ENCODE measurements at regions not wholly inside any gene's neighbourhood (a gene's known extent, or its start where the extent isn't known, plus 50 kb on each side); places are given as distances from the start of the nearest gene placed in this dataset.

DNA sequence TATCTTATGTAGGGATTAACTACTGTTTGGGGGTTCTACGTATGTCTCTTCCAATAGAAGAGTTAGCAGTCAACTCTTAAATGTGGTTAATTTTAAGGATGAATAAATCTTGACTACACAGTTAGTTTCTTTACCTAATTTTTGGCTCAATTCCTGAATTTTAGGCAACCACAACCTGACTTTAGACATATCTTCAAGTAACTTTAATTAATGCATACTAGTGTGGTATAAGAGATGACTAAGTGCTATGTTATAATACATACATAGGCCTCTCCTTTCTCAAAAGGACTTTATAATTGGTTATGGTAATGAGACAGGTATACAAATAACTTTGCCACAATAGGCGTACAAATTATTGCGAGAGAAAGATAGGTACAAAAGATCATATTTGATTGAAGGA is 312.0 kb downstream of the IRS1 start:
- 77 to 100% (median 93%) methylated on average over 1 to 3 of the region's 3 CpGs for WGBS, 10 experiments
- Histone ChIP-seq H3K4me3 (no peak overlapping the region), H3K4me1 (replicated peaks in 1 of 2) (peaks cover 0 to 4% of the 10 kb centered on the region in 2 donors), H3K27ac (no peak overlapping the region)
- in situ Hi-C loops (cut with MboI; ENCODE audit: low pct_unique_long_range_greater_than_20kb in 2 of 9, low sequenced_read_pairs in 9 of 9, unreplicated experiment in 9 of 9): no loop called here
- no peak for ATAC-seq (replicated peaks in 6 of 8)

DNA sequence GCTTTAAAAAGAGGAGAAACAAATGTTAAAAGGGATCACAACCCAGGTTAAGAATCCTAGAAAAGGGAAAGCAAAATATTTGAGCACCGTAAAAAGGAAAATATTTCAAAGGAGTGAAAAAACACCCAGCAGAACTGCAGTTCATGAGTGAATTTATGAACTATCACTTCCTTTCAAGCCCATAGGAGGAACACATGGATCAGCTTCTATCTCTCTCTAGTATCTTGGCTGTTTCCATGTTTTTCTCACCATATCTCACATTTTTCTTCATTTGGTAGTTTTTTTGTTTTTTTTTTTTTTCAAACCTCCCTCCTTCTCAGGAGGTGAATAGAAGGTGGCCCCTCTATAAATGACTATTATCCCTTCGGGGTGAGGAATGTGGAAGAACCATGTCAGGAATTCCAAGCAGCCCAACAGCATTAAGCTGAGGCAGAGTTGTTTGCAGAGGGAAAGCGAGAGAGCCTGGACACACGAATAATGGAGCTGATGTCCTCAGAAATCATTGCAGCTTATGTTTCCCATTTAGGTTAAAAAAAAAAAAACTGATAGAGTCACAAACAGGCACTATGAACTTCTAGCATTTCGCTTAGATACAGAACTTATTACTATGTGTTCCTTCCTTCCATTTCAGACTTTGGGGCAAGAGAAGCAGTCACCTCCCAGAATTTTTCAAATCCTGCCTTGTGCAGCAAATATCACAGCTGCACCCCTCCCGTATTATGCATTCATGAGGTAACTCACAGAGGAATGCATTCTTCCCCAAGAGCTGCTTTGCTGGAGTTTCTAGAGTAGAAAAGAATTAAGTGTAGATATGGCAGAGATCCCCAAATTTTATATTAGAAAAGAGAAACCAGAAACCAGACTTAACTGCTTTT is 315.6 kb downstream of the IRS1 start:
- Histone ChIP-seq H3K27ac (no peak overlapping the region), H3K4me3 (no peak overlapping the region), H3K4me1 (replicated peaks in 1 of 2) (peaks cover 0 to 4% of the 10 kb centered on the region in 2 donors)
- 4 to 100% (median 52%) methylated on average over 1 to 6 of the region's 6 CpGs for whole genome bisulfite sequencing, 10 experiments
- ATAC-seq (replicated peaks in 6 of 8): peak in 6 of 8 experiments; percentile 35 to 99 (median 76)
- in situ Hi-C loops (cut with MboI; ENCODE audit: low pct_unique_long_range_greater_than_20kb in 2 of 9, low sequenced_read_pairs in 9 of 9, unreplicated experiment in 9 of 9): no loop called here

DNA sequence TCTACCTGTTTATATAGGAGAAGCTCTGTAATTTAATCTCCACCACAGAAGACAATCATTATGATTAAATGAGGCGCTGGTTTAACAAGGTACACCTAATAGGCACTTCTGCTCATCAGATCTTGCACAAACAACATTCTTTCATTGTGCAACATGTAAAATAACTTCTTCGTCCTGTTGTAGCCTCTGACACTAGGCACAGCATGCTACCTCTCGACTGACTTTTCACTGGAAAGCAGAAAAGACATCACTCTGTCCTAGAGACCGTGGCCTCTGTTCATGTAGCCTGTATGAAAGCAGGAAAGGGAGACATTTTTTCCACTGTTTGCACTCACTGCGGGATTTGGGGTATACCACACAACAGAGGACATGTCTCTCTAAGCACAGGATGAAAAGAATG is 316.5 kb downstream of the IRS1 start:
- Histone ChIP-seq H3K4me3 (no peak overlapping the region), H3K27ac (no peak overlapping the region), H3K4me1 (replicated peaks in 1 of 2) (peaks cover 0 to 7% of the 10 kb centered on the region in 2 donors)
- in situ Hi-C loops (cut with MboI; ENCODE audit: low pct_unique_long_range_greater_than_20kb in 2 of 9, low sequenced_read_pairs in 9 of 9, unreplicated experiment in 9 of 9): no loop called here
- ATAC-seq (replicated peaks in 6 of 8): peak in 1 of 8 experiments; percentile 31
- WGBS, 10 experiments: 40 to 81% (median 56%) methylated on average over 1 to 5 of the region's 5 CpGs

GRCh38 chr2:226478109-226478809 is 321.4 kb downstream of the IRS1 start:
- ATAC-seq (replicated peaks in 6 of 8): peak in 7 of 8 experiments; percentile 16 to 90 (median 75)
- H3K27ac ChIP-seq: no peak overlapping the region
- H3K4me1 ChIP-seq (replicated peaks in 1 of 2): peaks cover 0 to 4% of the 10 kb centered on the region in 2 donors
- in situ Hi-C loops (cut with MboI; ENCODE audit: low pct_unique_long_range_greater_than_20kb in 2 of 9, low sequenced_read_pairs in 9 of 9, unreplicated experiment in 9 of 9): no loop called here
- no peak overlapping the region for H3K4me3 ChIP-seq
- WGBS, 10 experiments: 4 to 81% (median 61%) methylated on average over 3 to 8 of the region's 8 CpGs; no CpG with 5 or more reads in 1 of the 10 experiments

DNA sequence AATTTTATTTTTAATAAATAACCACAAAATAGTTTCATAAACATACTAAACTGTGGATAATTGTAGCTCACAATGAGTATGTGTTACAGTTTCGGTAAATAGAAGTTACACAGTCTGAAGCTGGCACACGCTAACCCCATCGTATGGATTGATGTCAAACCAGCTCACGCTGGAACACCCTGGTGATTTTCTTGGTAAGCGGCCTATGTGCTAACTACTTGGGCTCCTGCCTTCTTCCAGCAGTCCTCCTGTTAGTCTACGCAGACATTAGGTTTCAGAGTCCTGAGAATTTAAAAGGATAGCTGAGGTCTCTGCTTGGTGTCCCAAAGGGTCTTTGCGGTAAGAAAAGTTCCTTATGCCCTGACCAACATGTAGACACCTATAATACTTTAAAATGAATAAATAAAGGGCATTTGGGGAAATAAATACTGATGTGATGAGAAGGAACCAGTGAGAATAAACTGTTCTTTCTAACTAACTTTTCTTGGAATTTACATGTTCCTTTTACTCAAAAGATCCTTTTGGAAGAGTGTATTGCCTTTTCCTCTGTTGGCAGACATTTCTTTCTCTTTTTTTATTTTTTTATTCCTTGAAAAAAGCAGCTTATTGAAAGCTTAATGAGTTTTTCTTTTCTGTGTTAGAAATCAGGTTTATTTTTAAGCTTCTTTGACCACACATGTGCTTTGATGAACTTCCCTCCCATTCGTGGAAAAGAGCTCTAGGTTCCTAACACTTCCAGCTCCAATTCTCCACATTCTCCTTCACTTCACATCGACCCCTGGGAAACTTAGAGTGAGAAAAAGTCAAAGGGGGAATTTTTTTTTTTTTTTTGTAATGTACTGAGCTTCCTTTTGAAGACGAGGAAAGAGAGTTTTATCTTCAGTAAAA is 322.2 kb downstream of the IRS1 start:
- in situ Hi-C loops (cut with MboI; ENCODE audit: low pct_unique_long_range_greater_than_20kb in 2 of 9, low sequenced_read_pairs in 9 of 9, unreplicated experiment in 9 of 9): no loop called here
- Histone ChIP-seq H3K4me1 (replicated peaks in 1 of 2) (peaks cover 0 to 3% of the 10 kb centered on the region in 2 donors), H3K4me3 (no peak overlapping the region), H3K27ac (no peak overlapping the region)
- 38 to 87% (median 72%) methylated on average over 1 to 10 of the region's 10 CpGs for WGBS, 10 experiments
- no peak for ATAC-seq (replicated peaks in 6 of 8)

GRCh38 chr2:226475650-226476049 is 324.0 kb downstream of the IRS1 start:
- H3K27ac ChIP-seq: no peak overlapping the region
- no peak overlapping the region for H3K4me3 ChIP-seq
- H3K4me1 ChIP-seq (replicated peaks in 1 of 2): peaks cover 0 to 3% of the 10 kb centered on the region in 2 donors
- peak in 1 of 8 experiments; percentile 25 for ATAC-seq (replicated peaks in 6 of 8)
- in situ Hi-C loops (cut with MboI; ENCODE audit: low pct_unique_long_range_greater_than_20kb in 2 of 9, low sequenced_read_pairs in 9 of 9, unreplicated experiment in 9 of 9): no loop called here
- WGBS, 10 experiments: 20 to 100% (median 83%) methylated on average over 1 to 2 of the region's 2 CpGs; no CpG with 5 or more reads in 1 of the 10 experiments

GRCh38 chr2:226474131-226474530 is 325.5 kb downstream of the IRS1 start:
- H3K4me1 ChIP-seq (replicated peaks in 1 of 2): peaks cover 0 to 3% of the 10 kb centered on the region in 2 donors
- ATAC-seq (replicated peaks in 6 of 8): no peak
- in situ Hi-C loops (cut with MboI; ENCODE audit: low pct_unique_long_range_greater_than_20kb in 2 of 9, low sequenced_read_pairs in 9 of 9, unreplicated experiment in 9 of 9): no loop called here
- H3K4me3 ChIP-seq: no peak overlapping the region
- no peak overlapping the region for H3K27ac ChIP-seq

DNA sequence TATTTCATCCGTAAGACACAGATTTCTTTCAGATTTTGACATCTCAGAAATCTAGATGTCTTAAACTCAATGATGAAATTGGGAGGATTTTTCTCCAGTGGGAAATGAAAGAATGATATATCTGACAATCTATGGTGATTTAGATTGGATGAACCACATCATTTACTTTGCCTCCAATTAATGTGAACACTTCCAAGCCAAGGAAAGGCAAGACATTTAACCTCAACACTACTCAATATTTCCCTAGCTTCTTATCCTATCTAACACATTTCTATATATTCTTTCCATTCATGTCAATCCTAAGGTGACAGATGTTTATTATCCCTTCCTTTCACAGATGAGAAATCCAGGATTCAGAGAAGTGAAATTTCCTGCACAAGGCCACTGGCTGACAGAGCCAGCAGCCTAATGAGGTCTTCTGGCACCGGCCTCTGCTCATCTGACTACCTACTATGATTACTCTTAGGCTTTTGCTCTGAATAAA is 327.6 kb downstream of the IRS1 start:
- ATAC-seq (replicated peaks in 6 of 8): no peak
- WGBS, 10 experiments: 0 to 100% (median 50%) methylated on average over 1 to 2 of the region's 2 CpGs; no CpG with 5 or more reads in 1 of the 10 experiments
- in situ Hi-C loops (cut with MboI; ENCODE audit: low pct_unique_long_range_greater_than_20kb in 2 of 9, low sequenced_read_pairs in 9 of 9, unreplicated experiment in 9 of 9): no loop called here

GRCh38 chr2:226467633-226468032 is 332.0 kb downstream of the IRS1 start:
- in situ Hi-C loops (cut with MboI; ENCODE audit: low pct_unique_long_range_greater_than_20kb in 2 of 9, low sequenced_read_pairs in 9 of 9, unreplicated experiment in 9 of 9): no loop called here
- no peak for ATAC-seq (replicated peaks in 6 of 8)
- Histone ChIP-seq H3K4me3 (no peak overlapping the region), H3K4me1 (replicated peaks in 1 of 2) (peaks cover 5 to 7% of the 10 kb centered on the region in 2 donors), H3K27ac (no peak overlapping the region)
- 46 to 100% (median 86%) methylated on average over 1 to 2 of the region's 2 CpGs for WGBS, 10 experiments

More for the DNA sequence above, 327.6 kb downstream of the IRS1 start:
- Histone ChIP-seq H3K4me3 (no peak overlapping the region), H3K27ac (no peak overlapping the region), H3K4me1 (replicated peaks in 1 of 2) (peaks cover under 1% of the 10 kb centered on the region in 2 donors)

DNA sequence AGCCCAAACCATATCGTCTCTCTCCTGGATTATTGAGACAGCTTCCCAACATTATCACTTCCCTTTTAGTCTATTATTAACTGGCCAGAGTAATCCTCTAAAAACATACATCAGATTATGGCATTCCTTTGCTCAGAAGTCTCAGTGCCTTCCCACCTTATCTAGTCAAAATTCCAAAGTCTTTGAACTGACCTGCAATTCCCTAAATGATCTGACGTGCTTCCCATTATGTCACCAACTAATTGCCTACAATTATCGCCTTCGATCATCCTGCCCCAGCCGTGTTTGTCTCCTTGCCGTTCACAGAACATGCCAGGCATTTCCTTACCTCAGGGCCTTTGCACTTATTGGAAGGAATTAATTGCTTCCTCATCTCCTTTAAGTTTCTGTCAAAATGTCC is 332.4 kb downstream of the IRS1 start:
- H3K4me1 ChIP-seq (replicated peaks in 1 of 2): peaks cover 5 to 7% of the 10 kb centered on the region in 2 donors
- H3K4me3 ChIP-seq: no peak overlapping the region
- no peak for ATAC-seq (replicated peaks in 6 of 8)
- 67 to 97% (median 73%) methylated on average over 4 to 6 of the region's 6 CpGs; no CpG with 5 or more reads in 1 of the 10 experiments for WGBS, 10 experiments
- H3K27ac ChIP-seq: no peak overlapping the region
- in situ Hi-C loops (cut with MboI; ENCODE audit: low pct_unique_long_range_greater_than_20kb in 2 of 9, low sequenced_read_pairs in 9 of 9, unreplicated experiment in 9 of 9): no loop called here

DNA sequence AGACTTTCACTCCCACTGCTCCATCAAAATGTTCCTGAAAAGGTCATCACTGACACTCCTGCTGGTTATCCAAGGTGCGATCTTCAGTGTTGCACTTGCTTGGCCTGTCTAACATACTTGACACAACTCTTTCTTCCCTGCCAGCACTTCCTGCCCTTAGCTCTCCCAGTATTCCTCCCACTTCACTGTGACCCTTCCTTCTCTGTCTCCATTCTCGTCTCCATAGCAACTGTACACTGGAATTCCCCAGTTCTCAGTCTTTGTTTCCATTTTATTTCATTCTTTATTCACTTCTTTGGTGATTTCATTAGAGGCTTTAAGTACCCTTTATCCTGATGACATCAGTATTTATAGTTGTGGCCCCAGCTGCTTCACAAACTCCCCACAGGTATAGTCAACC is 333.0 kb downstream of the IRS1 start:
- no peak overlapping the region for H3K27ac ChIP-seq
- in situ Hi-C loops (cut with MboI; ENCODE audit: low pct_unique_long_range_greater_than_20kb in 2 of 9, low sequenced_read_pairs in 9 of 9, unreplicated experiment in 9 of 9): no loop called here
- peak in 6 of 8 experiments; percentile 42 to 92 (median 78) for ATAC-seq (replicated peaks in 6 of 8)
- 13 to 100% (median 59%) methylated on average over 1 to 2 of the region's 2 CpGs for WGBS, 10 experiments
- H3K4me1 ChIP-seq (replicated peaks in 1 of 2): peaks cover 10% of the 10 kb centered on the region in 2 donors
- no peak overlapping the region for H3K4me3 ChIP-seq

DNA sequence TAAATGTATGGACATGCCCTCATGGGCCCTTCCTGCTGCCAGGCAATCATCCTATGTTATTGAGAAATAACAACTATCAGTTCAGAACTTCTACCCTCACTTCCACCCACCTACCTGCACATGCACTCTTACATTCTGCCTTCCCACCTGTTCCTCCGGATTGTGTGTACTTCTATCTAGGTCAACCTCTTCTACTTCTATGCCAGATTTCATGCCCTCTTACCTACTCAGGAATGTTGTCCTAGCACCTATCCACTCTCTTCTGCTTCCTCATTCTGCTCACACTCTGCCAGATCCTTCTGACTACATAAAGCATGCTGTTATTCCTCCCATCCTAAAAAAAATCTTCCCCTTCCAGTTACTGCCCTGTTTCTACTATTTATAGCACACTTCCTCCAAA is 333.5 kb downstream of the IRS1 start:
- 80 to 100% (median 100%) methylated on average over 1 of the region's 1 CpG; no CpG with 5 or more reads in 2 of the 10 experiments for WGBS, 10 experiments
- no peak overlapping the region for H3K4me3 ChIP-seq
- H3K4me1 ChIP-seq (replicated peaks in 1 of 2): peaks cover 10% of the 10 kb centered on the region in 2 donors
- in situ Hi-C loops (cut with MboI; ENCODE audit: low pct_unique_long_range_greater_than_20kb in 2 of 9, low sequenced_read_pairs in 9 of 9, unreplicated experiment in 9 of 9): no loop called here
- ATAC-seq (replicated peaks in 6 of 8): peak in 1 of 8 experiments; percentile 25
- no peak overlapping the region for H3K27ac ChIP-seq
